GM18868 (cell line): ENCODE measurements at regions not wholly inside any gene's neighbourhood (a gene's known extent, or its start where the extent isn't known, plus 50 kb on each side); places are given as distances from the start of the nearest gene placed in this dataset.
"Not testable (repeated sequence)": the region's sequence is repeated elsewhere in the genome, so short reads cannot be mapped to it uniquely, and the experiment has no call there.

Source experiments
- ATAC-seq: cut with Tn5 transposase; IDR thresholded peaks from one replicate; pipeline ENCODE4 v1.9.1; 2021; ENCODE audit warnings: mild to moderate bottlenecking, moderate library complexity; ENCODE audit not compliant: unreplicated experiment

DNA sequence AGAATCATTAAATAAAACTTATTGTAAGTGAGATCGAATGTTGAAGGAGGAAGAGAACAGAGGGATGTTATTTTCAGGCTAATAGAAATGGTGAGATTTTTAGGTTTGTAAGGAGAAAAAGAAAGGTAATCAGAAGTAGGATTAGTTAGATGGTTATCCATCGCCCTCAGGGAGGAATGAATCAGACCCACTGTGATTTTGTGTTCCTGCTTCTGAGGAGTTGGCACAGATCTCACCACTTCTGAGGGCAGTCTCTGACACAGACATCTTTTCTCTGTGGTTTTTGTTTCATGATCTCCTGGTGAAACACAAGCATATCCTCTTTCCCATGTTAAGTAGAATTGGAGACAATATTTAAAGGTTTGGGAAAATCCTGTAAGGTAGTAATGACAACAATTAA, 1083.2 kb upstream of the AMELY start:
- ATAC-seq = not testable (repeated sequence)

DNA sequence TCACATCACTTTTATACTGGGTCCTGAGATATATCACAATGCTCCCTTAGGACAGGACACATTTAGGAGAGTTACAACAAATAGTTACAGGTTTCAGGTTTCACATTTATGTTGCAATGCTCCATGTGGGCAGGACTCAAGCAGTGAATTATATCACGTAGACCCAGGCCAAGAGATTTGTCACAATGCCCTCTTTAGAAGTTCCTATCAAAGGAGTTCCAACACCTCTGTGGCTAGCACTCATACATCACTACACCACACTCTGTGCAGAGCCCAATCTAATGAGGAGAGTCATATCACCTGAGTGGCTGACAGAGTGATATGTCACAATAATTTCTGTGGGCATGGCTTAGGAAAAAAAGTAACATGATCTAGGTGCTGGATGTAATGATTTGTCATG, 1068.2 kb upstream of the AMELY start:
- ATAC-seq = no peak

DNA sequence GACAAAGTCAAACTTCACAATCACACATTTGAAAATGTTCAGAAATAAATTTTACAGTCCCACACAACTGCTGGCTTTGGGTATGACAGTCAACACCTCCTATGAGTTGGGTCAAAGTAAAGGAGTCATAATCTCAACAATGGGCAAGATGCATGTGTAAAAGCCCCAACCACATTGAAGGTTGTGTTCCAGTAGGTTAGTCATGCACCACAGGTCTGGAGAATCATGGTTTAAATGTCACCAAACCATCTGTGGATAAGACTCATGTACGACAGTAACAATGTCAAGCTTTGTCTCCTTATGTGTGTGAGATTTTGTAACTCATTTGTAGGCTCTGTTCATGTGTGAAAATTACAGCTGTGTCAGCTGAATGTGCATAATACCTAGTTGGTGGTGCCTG, 1065.7 kb upstream of the AMELY start:
- no peak for ATAC-seq

DNA sequence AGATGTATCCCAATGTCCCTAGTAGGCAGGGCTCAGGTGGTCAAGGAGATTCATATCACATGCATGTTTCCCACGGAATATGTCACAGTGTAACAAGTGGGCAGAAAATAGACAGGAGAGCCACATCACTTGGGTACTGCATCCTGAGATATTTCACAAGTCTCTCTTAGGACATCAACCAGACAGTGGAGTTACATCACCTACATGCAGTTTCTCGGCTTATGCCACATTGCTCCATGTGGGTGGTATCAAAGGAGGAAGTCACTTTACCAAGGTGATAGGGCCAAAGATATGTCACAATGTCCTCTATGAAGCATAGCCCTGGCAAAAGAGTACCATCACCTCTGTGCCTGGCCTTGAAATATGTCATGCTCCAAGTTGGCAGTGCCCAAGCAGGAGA, 1056.7 kb upstream of the AMELY start:
- ATAC-seq = no peak

DNA sequence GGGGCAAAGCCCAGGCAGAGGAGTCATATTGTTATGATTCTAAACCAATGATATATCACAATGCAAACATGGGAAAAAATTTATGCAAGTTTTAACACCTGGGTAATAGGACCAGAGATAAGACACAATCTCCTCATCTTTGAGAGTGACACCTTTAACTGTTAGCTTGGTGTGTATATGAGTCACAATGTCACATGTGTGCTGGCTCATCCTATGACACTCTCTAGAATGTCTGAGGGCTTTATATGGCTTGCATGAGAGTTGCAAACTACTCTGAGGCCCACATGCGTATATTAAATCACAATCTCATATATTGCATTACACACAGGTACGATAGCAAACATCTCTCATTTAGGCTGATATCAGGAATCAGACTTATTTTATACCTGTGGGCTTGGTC, 1055.4 kb upstream of the AMELY start:
- no peak for ATAC-seq

DNA sequence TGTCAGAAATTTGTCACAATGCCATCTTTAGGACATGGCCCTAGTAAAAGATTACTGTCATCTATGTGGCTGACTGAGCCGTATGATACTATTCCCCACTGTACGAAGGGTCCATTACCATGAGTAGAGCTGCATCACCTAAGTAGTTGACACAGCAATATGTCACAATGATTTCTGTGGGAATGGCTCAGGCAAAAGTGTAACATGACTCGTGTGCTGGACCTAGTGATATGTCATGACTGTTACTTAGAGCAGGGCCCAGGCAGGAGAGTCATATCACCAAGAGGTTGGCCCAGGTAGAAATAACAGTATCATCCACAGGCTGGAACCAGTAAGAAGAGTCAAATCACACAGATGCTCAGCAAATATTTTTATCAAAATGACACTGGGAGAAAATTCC, 1051.8 kb upstream of the AMELY start:
- ATAC-seq = no peak

DNA sequence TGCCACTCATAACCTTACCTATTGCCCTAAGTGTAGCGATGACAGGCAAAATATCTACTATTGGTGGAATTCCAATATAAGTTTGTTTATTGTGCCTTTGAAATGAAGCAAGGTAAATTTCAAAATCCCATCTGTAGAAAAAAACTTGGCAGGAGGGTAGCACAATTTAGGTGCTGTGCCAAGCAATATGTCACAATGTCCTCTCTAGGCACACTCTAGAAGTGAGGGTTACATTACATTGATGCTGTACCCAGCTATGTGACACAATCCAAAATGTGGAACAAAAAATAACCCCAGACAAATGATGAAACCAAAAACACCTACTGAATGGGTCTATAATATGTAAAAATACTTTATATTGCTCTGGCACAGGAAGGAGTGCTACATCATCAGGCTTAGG, 1050.8 kb upstream of the AMELY start:
- no peak for ATAC-seq

DNA sequence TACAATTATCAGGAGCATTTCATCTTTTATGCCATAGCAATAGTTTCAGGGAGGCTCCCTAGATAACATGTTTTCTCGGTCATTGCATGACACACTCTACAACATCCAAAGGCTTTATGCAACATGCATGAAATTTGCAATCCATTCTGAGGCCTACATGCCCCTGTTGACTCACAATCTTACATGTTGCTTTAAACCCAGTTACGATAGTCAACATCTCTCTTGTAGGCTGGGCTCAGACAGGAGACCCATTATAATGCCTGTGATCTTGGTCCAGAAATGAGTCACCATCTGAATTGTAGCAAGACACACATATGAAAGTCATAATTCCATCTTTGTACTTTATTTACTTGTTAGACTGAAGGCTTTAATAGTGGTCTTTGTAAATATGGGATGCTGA, 1050.3 kb upstream of the AMELY start:
- ATAC-seq = no peak

DNA sequence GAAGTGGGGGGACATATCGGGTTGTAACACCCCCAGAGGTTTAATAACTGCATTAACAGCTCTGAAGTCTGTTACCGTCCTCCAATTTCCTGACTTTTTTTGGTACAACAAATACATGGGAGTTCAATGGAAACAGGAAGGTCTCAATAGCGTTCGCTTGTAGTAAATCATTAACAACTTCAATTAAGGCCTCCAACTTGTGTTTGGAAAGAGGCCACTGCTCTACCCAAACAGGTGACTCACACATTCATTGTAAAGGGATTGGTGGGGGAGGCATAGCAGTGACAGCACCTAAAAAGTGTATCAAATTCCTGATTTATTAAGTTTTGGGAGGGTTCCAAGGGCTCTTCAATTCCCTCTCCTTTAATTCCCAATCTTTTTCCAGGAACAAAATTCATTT, 1046.2 kb upstream of the AMELY start:
- no peak for ATAC-seq

DNA sequence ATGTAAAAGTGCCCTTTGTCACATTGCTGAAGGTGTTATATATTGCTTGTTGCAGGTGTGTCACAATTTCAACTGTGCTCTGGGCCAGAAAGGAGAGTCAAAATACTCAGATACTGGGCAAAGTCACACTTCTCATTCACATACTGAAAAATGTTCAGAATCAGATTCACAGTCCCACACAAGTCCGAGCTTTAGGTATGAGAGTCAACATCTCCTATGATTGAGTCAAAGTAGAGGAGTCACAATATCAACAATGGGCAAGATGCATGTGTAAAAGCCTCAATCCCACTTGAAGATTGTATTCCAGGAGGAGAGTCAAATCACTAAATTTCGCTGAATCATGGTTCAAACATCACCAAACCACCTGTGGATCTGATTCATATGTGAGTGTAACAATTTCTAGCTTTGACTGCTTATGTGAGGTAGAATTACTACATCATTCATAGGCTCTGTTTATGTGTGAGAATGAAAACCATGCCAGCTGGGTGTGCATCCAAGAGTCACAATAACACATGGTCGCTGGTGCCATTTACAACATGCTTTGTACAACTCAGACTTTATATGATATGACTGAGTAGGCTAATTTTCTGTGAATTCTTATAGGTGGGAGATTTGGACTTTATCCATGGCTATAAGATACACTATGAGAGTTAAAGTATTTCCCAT, 1039.8 kb upstream of the AMELY start:
- no peak for ATAC-seq

DNA sequence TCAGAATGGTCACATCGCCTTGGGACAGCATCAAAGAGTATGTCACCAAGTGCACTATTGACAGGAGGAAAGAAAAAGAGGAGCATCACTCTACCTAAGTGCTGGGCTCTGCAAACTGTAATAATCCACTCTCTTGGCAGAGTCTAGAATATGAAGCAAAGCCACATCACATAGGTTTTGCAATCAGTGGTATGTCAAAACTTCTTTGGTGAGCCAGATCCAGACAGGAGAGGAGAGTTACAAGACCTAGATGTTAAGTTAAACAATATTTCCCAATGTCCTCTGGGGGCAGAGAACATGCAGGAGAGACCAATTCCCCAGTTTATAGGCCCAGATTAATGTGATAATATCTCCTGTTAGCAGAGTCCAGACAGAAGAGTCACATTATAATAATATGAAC, 1032.6 kb upstream of the AMELY start:
- no peak for ATAC-seq

DNA sequence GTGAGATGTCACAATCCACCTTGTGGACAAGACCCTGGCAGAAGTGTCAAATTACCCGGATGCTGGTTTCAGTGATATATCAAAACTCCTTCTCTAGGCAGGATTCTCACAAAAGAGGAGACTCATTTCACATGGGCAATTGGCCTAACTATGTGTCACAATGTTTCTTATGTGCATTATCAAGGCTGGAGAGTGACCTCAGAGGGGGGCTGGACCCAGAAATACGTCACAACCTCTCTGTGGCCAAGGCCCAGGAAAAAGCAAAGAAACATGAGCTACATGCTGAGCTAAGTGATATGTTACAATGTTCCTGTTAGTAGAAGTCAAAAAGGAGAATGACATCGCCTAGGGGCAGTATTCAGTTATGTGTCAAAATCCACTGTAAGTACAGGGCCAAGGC, 1031.2 kb upstream of the AMELY start:
- no peak for ATAC-seq

DNA sequence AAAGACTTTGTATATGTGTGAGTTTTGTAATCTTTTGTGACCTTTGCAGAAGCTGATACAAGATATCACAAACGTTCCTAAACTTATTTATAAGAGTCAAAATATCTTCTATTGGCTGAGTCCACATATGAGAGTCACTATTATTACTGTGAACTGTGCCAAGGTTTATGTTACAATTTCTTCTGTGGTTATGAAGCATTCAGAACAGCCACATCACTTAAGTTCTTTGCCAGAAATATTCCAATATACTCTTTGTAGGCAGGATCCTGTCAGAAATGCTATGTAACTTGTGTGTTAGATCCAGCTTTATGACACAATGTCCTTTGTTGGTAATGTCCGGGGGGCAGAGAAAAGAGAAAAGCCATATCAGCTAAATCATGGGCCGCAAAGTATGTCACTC, 1030.3 kb upstream of the AMELY start:
- ATAC-seq = no peak

DNA sequence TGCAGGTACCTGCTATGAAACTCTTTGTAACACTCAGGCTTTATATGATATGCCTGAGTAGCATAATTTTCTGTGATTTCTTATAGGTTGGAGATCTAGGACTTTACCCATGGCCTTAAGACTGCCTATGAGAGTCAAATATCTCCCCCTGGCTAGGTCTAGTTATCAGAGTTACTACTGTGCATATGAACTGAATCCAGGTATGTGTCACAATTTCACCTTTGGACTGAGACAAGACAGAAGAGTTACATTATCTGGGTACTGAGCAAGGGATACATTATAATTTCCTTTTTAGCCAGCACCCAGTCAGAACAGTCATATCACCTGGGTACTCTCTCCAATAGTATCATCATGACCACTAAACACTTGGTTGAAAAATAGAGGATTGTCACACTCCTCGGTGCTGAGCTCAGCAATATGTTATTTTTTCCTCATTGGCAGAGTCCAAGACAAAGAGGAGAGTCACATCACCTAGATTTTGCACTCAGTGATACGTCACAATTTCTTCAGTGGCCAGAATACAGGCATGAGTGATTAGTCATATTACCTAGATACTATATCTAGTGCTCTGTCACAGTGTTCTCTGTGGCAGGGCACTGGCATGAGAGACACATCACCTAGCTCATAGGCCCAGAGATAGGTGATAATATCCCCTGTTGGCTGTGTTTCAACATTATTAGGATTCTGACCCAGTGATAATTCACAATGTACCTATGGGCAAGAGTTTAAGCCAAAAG, 1027.6 kb upstream of the AMELY start:
- ATAC-seq = no peak

DNA sequence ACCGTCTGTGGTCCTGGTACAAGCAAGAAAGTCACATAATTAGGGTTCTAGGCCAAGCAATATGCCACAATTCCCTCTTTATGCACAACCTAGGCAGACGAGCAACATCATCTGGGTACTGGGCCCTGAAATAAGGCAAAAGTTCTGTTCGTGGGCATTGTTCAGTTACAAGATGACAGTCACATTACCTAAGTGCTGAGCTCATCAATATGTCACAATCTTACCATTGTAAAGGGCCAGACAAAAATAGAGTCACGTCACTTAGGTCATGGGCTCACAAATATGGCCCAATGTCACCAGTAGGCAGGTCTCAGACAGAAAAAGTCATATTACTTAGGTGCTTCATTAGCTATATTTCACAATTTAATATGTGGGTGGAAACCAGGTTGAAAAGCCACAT, 1025.3 kb upstream of the AMELY start:
- ATAC-seq = no peak

DNA sequence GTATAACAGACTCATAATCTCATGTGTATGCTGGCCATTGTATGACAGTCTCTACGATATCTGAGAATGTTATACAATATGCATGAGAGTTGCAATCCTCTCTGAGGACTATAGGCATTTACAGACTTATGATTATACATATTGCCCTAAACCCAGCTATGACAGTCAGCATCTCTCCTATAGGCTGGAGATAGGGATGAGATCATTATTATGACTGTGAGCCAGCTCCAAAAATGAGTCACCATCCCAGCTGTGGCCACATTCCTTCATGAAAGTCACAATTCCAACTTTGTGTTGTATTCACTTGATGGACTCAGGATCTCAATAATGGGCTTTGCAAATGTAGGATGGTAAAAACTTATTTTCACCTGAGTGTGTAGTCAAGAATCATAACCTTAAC, 1024.5 kb upstream of the AMELY start:
- ATAC-seq = peak; percentile 29

DNA sequence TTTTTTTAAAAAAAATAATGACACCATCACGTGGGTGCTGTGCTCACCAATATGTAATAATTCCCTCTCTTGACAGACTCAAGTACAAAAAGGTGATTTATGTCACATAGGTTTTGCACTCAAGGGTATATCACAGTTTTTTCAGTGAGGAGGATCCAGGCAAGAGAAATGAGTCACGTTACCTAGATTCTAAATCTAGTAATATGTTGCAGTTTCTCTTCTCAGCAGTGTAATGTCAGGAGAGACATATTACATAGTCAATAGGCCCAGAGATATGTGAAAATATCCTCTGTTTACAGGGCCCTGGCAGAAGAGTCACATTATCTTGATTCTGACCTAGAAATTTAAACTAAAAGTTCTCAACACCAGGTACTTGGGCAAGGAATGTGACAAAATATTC, 1024.1 kb upstream of the AMELY start:
- peak; percentile 60 for ATAC-seq

DNA sequence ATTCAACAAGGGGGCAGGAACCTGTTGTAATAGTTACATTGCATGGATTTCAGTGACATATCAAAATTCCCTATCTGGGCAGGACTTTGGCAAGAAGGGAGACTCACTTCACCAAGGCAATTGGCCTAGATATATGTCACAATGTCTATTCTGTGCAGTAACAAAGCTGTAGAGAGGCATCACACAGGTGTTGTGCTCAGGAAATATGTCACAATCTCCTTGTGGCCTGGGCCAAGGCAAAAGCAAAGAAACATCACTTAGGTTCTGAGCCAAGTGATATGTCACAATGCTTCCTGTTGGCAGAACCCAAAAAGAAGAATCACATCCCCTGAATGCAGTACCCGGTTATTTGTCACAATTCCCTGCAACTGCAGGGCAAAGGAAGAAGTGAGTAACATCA, 1020.9 kb upstream of the AMELY start:
- ATAC-seq = no peak

DNA sequence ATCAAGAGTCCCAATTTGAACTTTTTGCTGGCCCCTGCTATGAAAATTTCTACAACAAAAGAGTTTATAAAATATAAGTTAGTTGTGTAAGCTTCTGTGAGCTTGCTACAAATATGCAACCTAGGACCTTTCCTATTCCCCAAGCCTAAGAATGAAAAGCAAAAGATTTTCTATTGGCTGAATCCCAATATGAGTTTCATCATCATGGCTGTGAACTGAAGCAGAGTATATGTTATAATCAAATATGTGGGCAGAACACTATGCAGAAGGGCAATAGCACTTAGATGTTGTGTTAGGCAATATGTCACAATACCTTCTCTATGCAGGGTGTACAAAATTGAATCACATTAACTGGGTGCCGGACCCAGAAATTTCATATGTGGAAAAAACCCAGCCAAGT, 1018.3 kb upstream of the AMELY start:
- ATAC-seq = no peak

DNA sequence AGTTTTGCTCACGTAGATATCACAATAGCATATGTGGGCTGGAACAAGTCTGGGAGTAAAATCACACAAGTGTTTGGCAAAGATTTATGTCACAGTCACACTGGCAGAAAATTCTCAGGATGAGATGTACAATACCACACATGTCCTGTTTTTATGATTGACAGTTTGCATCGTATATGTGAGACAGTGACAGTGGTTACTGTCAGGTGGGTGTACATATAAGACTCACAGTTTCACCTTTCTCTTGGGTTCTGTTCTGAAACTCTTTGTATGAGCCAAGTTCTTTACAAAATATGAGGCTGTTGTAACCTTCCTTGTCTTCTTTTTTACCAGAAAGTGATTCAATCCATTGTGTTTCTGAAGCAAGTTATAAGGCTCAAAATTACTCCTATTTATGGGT, 1012.5 kb upstream of the AMELY start:
- no peak for ATAC-seq

DNA sequence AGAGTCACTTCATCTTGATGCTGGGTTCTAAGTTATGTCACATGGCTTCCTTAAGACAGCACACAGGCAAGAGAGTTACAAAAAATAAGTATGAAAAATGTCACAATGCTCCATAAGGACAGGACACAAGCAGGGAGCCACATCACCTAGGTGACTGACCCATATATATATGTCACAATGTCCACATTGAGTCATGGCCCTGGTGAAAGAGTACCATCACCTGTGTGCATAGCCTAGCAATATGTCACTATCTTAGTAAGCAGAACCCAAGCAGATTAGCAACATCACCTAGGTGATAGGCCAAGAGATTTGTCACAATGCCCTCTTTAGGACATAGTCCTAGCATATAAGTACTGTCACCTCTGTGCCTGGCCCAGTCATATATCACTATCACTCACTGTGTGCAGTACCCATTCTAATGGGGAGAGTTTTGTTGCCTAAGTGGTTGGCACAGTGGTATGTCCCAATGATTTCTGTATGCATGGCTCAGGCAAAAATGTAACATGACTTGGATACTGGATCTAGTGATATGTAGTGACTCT, 1012.0 kb upstream of the AMELY start:
- no peak for ATAC-seq

DNA sequence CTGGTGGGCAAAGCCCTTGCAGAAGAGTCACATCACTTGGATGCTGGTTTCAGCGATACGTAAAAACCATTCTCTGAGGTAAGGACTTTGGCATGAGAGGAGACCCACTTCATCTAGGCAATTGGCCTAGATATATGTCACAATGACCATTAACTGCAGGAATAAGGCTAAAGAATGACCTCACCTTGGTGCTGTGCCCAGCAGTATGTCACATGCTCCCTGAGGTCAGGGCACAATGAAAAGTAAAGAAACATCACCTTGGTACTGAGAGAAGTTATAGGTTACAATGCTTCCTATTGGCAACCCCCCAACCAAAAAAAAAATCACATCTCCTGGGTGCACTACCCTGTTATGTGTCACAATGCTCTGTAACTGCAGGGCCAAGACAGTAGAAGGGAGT, 1008.8 kb upstream of the AMELY start:
- ATAC-seq = no peak

DNA sequence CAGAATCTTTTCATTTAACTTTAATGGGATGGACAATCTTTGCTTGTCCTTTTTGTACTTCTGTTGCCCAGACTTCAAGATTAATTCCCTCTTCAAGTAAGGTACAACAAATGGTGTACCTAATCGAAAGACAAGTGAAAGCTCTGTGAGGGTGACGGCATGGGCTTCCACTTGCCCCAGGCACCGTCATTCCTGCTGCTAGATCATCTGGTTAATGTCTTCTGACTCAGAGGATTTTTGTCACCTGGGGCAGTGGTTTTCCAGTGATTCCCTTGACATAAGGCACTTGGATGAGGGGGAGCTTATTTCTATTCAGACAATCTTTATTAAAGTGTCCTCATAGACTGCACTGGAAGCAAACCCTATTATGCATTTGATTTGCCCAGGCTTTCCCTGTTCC, 977.0 kb upstream of the AMELY start:
- no peak for ATAC-seq
